Nephron progenitor cell (in vitro differentiated cells): ENCODE measurements at regions not wholly inside any gene's neighbourhood (a gene's known extent, or its start where the extent isn't known, plus 50 kb on each side); places are given as distances from the start of the nearest gene placed in this dataset.
"Not testable (repeated sequence)": the region's sequence is repeated elsewhere in the genome, so short reads cannot be mapped to it uniquely, and the experiment has no call there.

Experiments used
- DNase-seq: peaks from one replicate; pipeline ENCODE4 v3.0.0; 2021
- H3K27ac Mint-ChIP-seq: 2 replicates; pipeline ENCODE4 v1.8.0; 2021; ENCODE audit warnings: mild to moderate bottlenecking, moderate library complexity, mixed read lengths
- H3K27me3 Mint-ChIP-seq: 2 replicates; pipeline ENCODE4 v1.8.0; 2021; ENCODE audit warnings: mild to moderate bottlenecking, low read depth, mixed read lengths; ENCODE audit not compliant: poor library complexity
- H3K36me3 Mint-ChIP-seq: 2 replicates; pipeline ENCODE4 v1.8.0; 2021; ENCODE audit warnings: low read depth, mixed read lengths
- H3K4me1 Mint-ChIP-seq: 2 replicates; pipeline ENCODE4 v1.8.0; 2021; ENCODE audit warnings: mixed read lengths
- H3K4me3 Mint-ChIP-seq: 2 replicates; pipeline ENCODE4 v1.8.0; 2021; ENCODE audit warnings: mild to moderate bottlenecking, moderate library complexity, mixed read lengths
- H3K9me3 Mint-ChIP-seq: 2 replicates; pipeline ENCODE4 v1.8.0; 2021; ENCODE audit warnings: mild to moderate bottlenecking, moderate library complexity, mixed read lengths
- CTCF ChIP-seq: fragments of 200-600 bp; sonication (generic); IDR thresholded peaks from 2 replicates; pipeline ENCODE4 v1.5.0; 2021; ENCODE audit warnings: antibody characterized with exemption

GRCh38 chr16:11413907-11414595, 68.8 kb downstream of the RMI2 start:
- Mint-ChIP-seq H3K27ac (no peak overlapping the region), H3K4me3 (no peak overlapping the region), H3K4me1 (peaks cover 18% of the 10 kb centered on the region), H3K9me3 (peaks cover 6% of the 10 kb centered on the region), H3K36me3 (no peaks in the 10 kb centered on the region), H3K27me3 (peaks cover 3% of the 10 kb centered on the region)
- DNase-seq: no peak
- no peak for TF ChIP-seq CTCF

- peaks cover 15% of the 10 kb centered on the region for H3K4me1 Mint-ChIP-seq
- H3K4me3 Mint-ChIP-seq: no peak overlapping the region
- H3K9me3 Mint-ChIP-seq: peaks cover 6% of the 10 kb centered on the region
- H3K36me3 Mint-ChIP-seq: no peaks in the 10 kb centered on the region
- peak overlapping the region; percentile 65 for H3K27ac Mint-ChIP-seq
- no peak for DNase-seq
- H3K27me3 Mint-ChIP-seq: peaks cover 3% of the 10 kb centered on the region
- no peak for TF ChIP-seq CTCF
Observed at GRCh38 chr16:11414815-11415775, 69.8 kb downstream of the RMI2 start.

- Mint-ChIP-seq H3K27me3 (peaks cover 5% of the 10 kb centered on the region), H3K27ac (no peak overlapping the region), H3K4me3 (no peak overlapping the region), H3K9me3 (peaks cover 9% of the 10 kb centered on the region), H3K36me3 (no peaks in the 10 kb centered on the region), H3K4me1 (peaks cover 15% of the 10 kb centered on the region)
- no peak for DNase-seq
- no peak for TF ChIP-seq CTCF
Observed at GRCh38 chr16:11416228-11417001, 71.2 kb downstream of the RMI2 start.

GRCh38 chr16:11417487-11417886, 72.2 kb downstream of the RMI2 start:
- Mint-ChIP-seq H3K27me3 (peaks cover 7% of the 10 kb centered on the region), H3K9me3 (peaks cover 9% of the 10 kb centered on the region), H3K4me1 (peaks cover 19% of the 10 kb centered on the region), H3K27ac (no peak overlapping the region), H3K4me3 (no peak overlapping the region), H3K36me3 (no peaks in the 10 kb centered on the region)
- no peak for TF ChIP-seq CTCF
- DNase-seq: no peak

GRCh38 chr16:11418506-11418905, 73.2 kb downstream of the RMI2 start:
- H3K9me3 Mint-ChIP-seq: peaks cover 9% of the 10 kb centered on the region
- no peak overlapping the region for H3K27ac Mint-ChIP-seq
- no peak overlapping the region for H3K4me3 Mint-ChIP-seq
- H3K36me3 Mint-ChIP-seq: no peaks in the 10 kb centered on the region
- DNase-seq: no peak
- no peak for TF ChIP-seq CTCF
- peaks cover 4% of the 10 kb centered on the region for H3K27me3 Mint-ChIP-seq
- peaks cover 19% of the 10 kb centered on the region for H3K4me1 Mint-ChIP-seq

- not testable (repeated sequence) for H3K9me3 Mint-ChIP-seq
Observed at GRCh38 chr16:11420067-11420466, 74.8 kb downstream of the RMI2 start.

More at GRCh38 chr16:11420067-11420466, 74.8 kb downstream of the RMI2 start:
- not testable (repeated sequence) for H3K27me3 Mint-ChIP-seq, H3K36me3 Mint-ChIP-seq, DNase-seq, H3K4me3 Mint-ChIP-seq, H3K27ac Mint-ChIP-seq
- H3K4me1 Mint-ChIP-seq: peaks cover 14% of the 10 kb centered on the region
